ENCODE measurements at regions not wholly inside any gene's neighbourhood (a gene's known extent, or its start where the extent isn't known, plus 50 kb on each side); places are given as distances from the start of the nearest gene placed in this dataset.

GRCh38 chr12:75854681-75855309 is 176.8 kb downstream of the PHLDA1 start:
- TF ChIP-seq, protein P1, sequence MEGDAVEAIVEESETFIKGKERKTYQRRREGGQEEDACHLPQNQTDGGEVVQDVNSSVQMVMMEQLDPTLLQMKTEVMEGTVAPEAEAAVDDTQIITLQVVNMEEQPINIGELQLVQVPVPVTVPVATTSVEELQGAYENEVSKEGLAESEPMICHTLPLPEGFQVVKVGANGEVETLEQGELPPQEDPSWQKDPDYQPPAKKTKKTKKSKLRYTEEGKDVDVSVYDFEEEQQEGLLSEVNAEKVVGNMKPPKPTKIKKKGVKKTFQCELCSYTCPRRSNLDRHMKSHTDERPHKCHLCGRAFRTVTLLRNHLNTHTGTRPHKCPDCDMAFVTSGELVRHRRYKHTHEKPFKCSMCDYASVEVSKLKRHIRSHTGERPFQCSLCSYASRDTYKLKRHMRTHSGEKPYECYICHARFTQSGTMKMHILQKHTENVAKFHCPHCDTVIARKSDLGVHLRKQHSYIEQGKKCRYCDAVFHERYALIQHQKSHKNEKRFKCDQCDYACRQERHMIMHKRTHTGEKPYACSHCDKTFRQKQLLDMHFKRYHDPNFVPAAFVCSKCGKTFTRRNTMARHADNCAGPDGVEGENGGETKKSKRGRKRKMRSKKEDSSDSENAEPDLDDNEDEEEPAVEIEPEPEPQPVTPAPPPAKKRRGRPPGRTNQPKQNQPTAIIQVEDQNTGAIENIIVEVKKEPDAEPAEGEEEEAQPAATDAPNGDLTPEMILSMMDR (IDR thresholded peaks at IDR 0.05; ENCODE audit: poor library complexity, severe bottlenecking): no peak
- TF ChIP-seq POLR2AphosphoS5 (IDR thresholded peaks at IDR 0.05): no peak
- no peak for TF ChIP-seq TAF1 (IDR thresholded peaks at IDR 0.05; ENCODE audit: low read depth)
- no peak for TF ChIP-seq EZH2 (IDR thresholded peaks at IDR 0.05; ENCODE audit: borderline replicate concordance, insufficient read depth, low read length, poor library complexity, severe bottlenecking)
- no peak for TF ChIP-seq EP300 (conservative IDR thresholded peaks at IDR 0.05; ENCODE audit: poor library complexity, severe bottlenecking)
- TF ChIP-seq SMC3 (conservative IDR thresholded peaks at IDR 0.05; ENCODE audit: poor library complexity): no peak
- no peak for TF ChIP-seq RAD21 (conservative IDR thresholded peaks at IDR 0.05)
- TF ChIP-seq, protein P2, sequence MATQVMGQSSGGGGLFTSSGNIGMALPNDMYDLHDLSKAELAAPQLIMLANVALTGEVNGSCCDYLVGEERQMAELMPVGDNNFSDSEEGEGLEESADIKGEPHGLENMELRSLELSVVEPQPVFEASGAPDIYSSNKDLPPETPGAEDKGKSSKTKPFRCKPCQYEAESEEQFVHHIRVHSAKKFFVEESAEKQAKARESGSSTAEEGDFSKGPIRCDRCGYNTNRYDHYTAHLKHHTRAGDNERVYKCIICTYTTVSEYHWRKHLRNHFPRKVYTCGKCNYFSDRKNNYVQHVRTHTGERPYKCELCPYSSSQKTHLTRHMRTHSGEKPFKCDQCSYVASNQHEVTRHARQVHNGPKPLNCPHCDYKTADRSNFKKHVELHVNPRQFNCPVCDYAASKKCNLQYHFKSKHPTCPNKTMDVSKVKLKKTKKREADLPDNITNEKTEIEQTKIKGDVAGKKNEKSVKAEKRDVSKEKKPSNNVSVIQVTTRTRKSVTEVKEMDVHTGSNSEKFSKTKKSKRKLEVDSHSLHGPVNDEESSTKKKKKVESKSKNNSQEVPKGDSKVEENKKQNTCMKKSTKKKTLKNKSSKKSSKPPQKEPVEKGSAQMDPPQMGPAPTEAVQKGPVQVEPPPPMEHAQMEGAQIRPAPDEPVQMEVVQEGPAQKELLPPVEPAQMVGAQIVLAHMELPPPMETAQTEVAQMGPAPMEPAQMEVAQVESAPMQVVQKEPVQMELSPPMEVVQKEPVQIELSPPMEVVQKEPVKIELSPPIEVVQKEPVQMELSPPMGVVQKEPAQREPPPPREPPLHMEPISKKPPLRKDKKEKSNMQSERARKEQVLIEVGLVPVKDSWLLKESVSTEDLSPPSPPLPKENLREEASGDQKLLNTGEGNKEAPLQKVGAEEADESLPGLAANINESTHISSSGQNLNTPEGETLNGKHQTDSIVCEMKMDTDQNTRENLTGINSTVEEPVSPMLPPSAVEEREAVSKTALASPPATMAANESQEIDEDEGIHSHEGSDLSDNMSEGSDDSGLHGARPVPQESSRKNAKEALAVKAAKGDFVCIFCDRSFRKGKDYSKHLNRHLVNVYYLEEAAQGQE (IDR thresholded peaks at IDR 0.05; ENCODE audit: borderline replicate concordance): no peak

Measured in neural cell (in vitro differentiated cells).